ENCODE measurements at regions not wholly inside any gene's neighbourhood (a gene's known extent, or its start where the extent isn't known, plus 50 kb on each side); places are given as distances from the start of the nearest gene placed in this dataset.

DNA sequence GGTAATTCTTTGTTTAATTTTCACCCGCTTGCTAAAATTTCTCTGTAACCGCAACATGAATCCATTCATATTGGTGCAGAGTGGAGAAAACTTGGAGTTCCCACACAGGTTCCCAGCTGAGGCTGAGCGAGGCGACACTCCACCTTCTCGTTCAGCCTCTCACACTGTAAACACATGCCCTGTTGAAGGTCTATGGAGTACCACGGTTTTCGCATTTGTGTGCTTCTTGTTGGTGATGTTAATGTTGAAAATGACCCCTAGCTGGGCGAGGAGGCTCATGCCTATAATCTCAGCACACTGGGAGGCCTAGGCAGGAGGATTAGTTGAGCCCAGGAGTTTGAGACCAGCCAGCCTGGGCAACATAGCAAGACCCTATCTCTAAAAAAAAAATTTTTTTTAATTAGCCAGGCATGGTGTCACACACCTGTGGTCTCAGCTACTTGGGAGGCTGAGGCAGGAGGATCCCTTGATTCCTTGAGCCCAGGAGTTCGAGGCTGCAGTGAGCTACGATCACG, 67.2 kb downstream of the ARHGEF18 start:
- ATAC-seq (ENCODE audit: low read depth) (no peak), DNase-seq (no peak)
- H3K27me3 Mint-ChIP-seq, result no peaks in the 10 kb centered on the region
- no peak overlapping the region for H3K9ac ChIP-seq (ENCODE audit: low read length)
- H3K27me3 ChIP-seq (replicated peaks in 1 of 4; ENCODE audit: control extremely low read depth in 1 of 4, control insufficient read depth in 3 of 4, insufficient read depth in 4 of 4, low read length in 3 of 4), result no peaks in the 10 kb centered on the region
- H3K9me3 ChIP-seq (ENCODE audit: control extremely low read depth in 1 of 3, control insufficient read depth in 2 of 3, insufficient read depth in 1 of 3, low read length in 2 of 3), result no peaks in the 10 kb centered on the region
- H3K4me2 ChIP-seq (replicated peaks; ENCODE audit: low read depth, low read length, poor library complexity, severe bottlenecking), result no peak overlapping the region
- peak overlapping the region; percentile 32 for H3K27ac Mint-ChIP-seq
- no peak overlapping the region for H3K27ac ChIP-seq (ENCODE audit: low read length in 2 of 2)
- no peak overlapping the region for H2AFZ ChIP-seq (ENCODE audit: insufficient read depth, low read depth, low read length, poor library complexity, severe bottlenecking)
- no peak for TF ChIP-seq EZH2 (IDR thresholded peaks at IDR 0.05; ENCODE audit: borderline replicate concordance, insufficient read depth, low read depth, low read length, poor library complexity, severe bottlenecking)
- TF ChIP-seq, protein P1, sequence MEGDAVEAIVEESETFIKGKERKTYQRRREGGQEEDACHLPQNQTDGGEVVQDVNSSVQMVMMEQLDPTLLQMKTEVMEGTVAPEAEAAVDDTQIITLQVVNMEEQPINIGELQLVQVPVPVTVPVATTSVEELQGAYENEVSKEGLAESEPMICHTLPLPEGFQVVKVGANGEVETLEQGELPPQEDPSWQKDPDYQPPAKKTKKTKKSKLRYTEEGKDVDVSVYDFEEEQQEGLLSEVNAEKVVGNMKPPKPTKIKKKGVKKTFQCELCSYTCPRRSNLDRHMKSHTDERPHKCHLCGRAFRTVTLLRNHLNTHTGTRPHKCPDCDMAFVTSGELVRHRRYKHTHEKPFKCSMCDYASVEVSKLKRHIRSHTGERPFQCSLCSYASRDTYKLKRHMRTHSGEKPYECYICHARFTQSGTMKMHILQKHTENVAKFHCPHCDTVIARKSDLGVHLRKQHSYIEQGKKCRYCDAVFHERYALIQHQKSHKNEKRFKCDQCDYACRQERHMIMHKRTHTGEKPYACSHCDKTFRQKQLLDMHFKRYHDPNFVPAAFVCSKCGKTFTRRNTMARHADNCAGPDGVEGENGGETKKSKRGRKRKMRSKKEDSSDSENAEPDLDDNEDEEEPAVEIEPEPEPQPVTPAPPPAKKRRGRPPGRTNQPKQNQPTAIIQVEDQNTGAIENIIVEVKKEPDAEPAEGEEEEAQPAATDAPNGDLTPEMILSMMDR (IDR thresholded peaks at IDR 0.05), result no peak
- no peak overlapping the region for H3K4me3 ChIP-seq (ENCODE audit: control extremely low read depth in 1 of 5, extremely low read depth in 1 of 5, insufficient read depth in 1 of 5, low read depth in 2 of 5, low read length in 4 of 5)
- intact Hi-C loops (cut with micrococcal nuclease), result no loop called here
- WGBS (ENCODE audit: insufficient coverage), result 100% methylated on average over 2 of the region's 11 CpGs
- H3K4me1 ChIP-seq (ENCODE audit: control insufficient read depth in 2 of 2, insufficient read depth in 2 of 2, low read length in 2 of 2), result peaks cover 0 to 1% of the 10 kb centered on the region in 2 donors
- peaks cover 6 to 67% of the 10 kb centered on the region in 2 experiments for H3K36me3 ChIP-seq (replicated peaks in 1 of 2; ENCODE audit: control extremely low read depth in 1 of 2, control insufficient read depth in 1 of 2, extremely low read depth in 1 of 2, insufficient read depth in 2 of 2, low read length in 1 of 2)
- H3K79me2 ChIP-seq (ENCODE audit: control insufficient read depth, insufficient read depth, low read length), result peaks cover 100% of the 10 kb centered on the region
- ChIA-PET CTCF (interaction anchor here (1.5 to 1.6 kb wide), 2 partner anchors 62 to 152 kb away, joined by 3 read pairs; no protein-coding TSS in a partner anchor), POLR2A (interaction anchor here (1.2 kb wide), 1 partner anchor 17 kb away, joined by 4 read pairs; no protein-coding TSS in a partner anchor)
- peaks cover 98% of the 10 kb centered on the region for H4K20me1 ChIP-seq (ENCODE audit: control insufficient read depth, insufficient read depth, low read length, poor library complexity, severe bottlenecking)
- H3K4me3 Mint-ChIP-seq, result no peak overlapping the region
- no peaks in the 10 kb centered on the region for H3K9me3 Mint-ChIP-seq (ENCODE audit: insufficient read depth)
- H3K4me1 Mint-ChIP-seq, result peaks cover 20% of the 10 kb centered on the region

DNA sequence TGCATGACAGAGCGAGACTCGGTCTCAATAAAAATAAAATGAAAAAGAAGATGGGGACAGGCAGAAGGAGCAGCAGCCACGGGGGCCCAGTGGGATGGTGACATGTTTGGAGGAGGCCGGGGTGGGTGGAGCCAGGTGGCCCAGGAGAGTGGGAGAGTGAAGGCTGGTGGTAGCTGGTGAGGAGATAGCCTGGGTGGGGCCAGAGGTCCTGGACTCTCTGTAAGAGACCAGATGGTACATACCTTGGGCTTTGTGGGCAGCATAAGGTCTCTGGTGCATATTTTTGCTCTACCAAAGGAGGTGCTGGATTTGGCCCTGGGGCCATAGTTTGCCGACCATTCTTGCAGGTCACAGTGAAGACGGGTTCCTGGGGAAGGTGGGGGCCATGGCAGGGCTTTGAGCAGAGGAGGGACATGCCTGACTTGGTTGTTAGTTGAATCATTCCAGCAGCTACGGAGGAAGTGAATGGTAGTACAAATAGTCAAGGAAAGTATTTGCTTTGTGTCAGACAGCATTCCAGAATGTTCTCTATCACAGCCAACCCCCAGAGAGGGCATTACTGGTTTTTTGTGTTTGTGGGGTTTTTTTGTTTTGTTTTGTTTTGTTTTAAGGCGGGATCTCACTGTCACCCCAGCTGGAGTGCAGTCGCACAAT, 69.1 kb downstream of the ARHGEF18 start:
- TF ChIP-seq EZH2 (IDR thresholded peaks at IDR 0.05; ENCODE audit: borderline replicate concordance, insufficient read depth, low read depth, low read length, poor library complexity, severe bottlenecking), result no peak
- TF ChIP-seq, protein P1 (IDR thresholded peaks at IDR 0.05), result no peak
- Mint-ChIP-seq H3K4me3 (no peak overlapping the region), H3K27me3 (no peaks in the 10 kb centered on the region), H3K27ac (peak overlapping the region; percentile 59), H3K9me3 (ENCODE audit: insufficient read depth) (no peaks in the 10 kb centered on the region), H3K4me1 (peaks cover 15% of the 10 kb centered on the region)
- ATAC-seq (ENCODE audit: low read depth) (no peak), DNase-seq (no peak)
- Histone ChIP-seq H2AFZ (ENCODE audit: insufficient read depth, low read depth, low read length, poor library complexity, severe bottlenecking) (no peak overlapping the region), H3K4me1 (ENCODE audit: control insufficient read depth in 2 of 2, insufficient read depth in 2 of 2, low read length in 2 of 2) (no peaks in the 10 kb centered on the region), H3K36me3 (replicated peaks in 1 of 2; ENCODE audit: control extremely low read depth in 1 of 2, control insufficient read depth in 1 of 2, extremely low read depth in 1 of 2, insufficient read depth in 2 of 2, low read length in 1 of 2) (peaks cover 9 to 69% of the 10 kb centered on the region in 2 experiments), H3K4me3 (ENCODE audit: control extremely low read depth in 1 of 5, extremely low read depth in 1 of 5, insufficient read depth in 1 of 5, low read depth in 2 of 5, low read length in 4 of 5) (no peak overlapping the region), H3K9ac (ENCODE audit: low read length) (no peak overlapping the region), H3K27ac (ENCODE audit: low read length in 2 of 2) (no peak overlapping the region), H3K9me3 (ENCODE audit: control extremely low read depth in 1 of 3, control insufficient read depth in 2 of 3, insufficient read depth in 1 of 3, low read length in 2 of 3) (no peaks in the 10 kb centered on the region), H3K27me3 (replicated peaks in 1 of 4; ENCODE audit: control extremely low read depth in 1 of 4, control insufficient read depth in 3 of 4, insufficient read depth in 4 of 4, low read length in 3 of 4) (no peaks in the 10 kb centered on the region), H3K4me2 (replicated peaks; ENCODE audit: low read depth, low read length, poor library complexity, severe bottlenecking) (no peak overlapping the region), H3K79me2 (ENCODE audit: control insufficient read depth, insufficient read depth, low read length) (peaks cover 100% of the 10 kb centered on the region), H4K20me1 (ENCODE audit: control insufficient read depth, insufficient read depth, low read length, poor library complexity, severe bottlenecking) (peaks cover 98% of the 10 kb centered on the region)
- intact Hi-C loops (cut with micrococcal nuclease), result no loop called here
- ChIA-PET POLR2A (no interaction called here), CTCF (interaction anchor here (0.6 kb wide), 1 partner anchor 1163 kb away, joined by 3 read pairs; no protein-coding TSS in a partner anchor)
- WGBS (ENCODE audit: insufficient coverage), result 92% methylated on average over 9 of the region's 9 CpGs

All from B cell (primary cell).